H1 (cell line): ENCODE measurements at regions not wholly inside any gene's neighbourhood (a gene's known extent, or its start where the extent isn't known, plus 50 kb on each side); places are given as distances from the start of the nearest gene placed in this dataset.

ENCODE experiments used
- CTCF ChIA-PET: fragments of 300-600 bp; sonication (Branson Sonifier 250); formaldehyde crosslinking; loops from one replicate; lab custom pipeline; 2021; ENCODE audit not compliant: partially characterized antibody; lab: Charles Lee
- POLR2A ChIA-PET: fragments of 300-600 bp; sonication (Branson Sonifier 250); formaldehyde crosslinking; loops from one replicate; lab custom pipeline; 2021; ENCODE audit warnings: inconsistent platforms; ENCODE audit not compliant: partially characterized antibody; lab: Charles Lee
- DNase-seq, 2 experiments: peaks; one replicate each; pipeline versions ENCODE4 v3.0.0 to v3.0.0-alpha.2; 2010 to 2022; ENCODE audit warnings: low spot score in 2 of 2, low read depth in 1 of 2, mixed read lengths in 1 of 2
- FAIRE-seq: peaks from 2 replicates; lab custom pipeline; 2011; peaks lifted over from hg19 to GRCh38; lab: Jason Lieb, UNC
- H2AFZ ChIP-seq: 2 replicates; pipeline ENCODE4 v1.8.1; 2012; ENCODE audit warnings: low read length, inconsistent platforms
- H2AK5ac ChIP-seq: 2 replicates; pipeline ENCODE4 v1.6.1; 2013; ENCODE audit warnings: low read depth, low read length
- H2BK120ac ChIP-seq: replicated peaks from 2 replicates; pipeline ENCODE3; 2013; ENCODE audit warnings: low read depth, low read length, inconsistent platforms
- H2BK12ac ChIP-seq: 2 replicates; pipeline ENCODE4 v1.6.1; 2013; ENCODE audit warnings: low read depth, low read length
- H2BK15ac ChIP-seq: 2 replicates; pipeline ENCODE4 v1.6.1; 2013; ENCODE audit warnings: low read length
- H2BK20ac ChIP-seq: 2 replicates; pipeline ENCODE4 v1.6.1; 2013; ENCODE audit warnings: low read length
- H2BK5ac ChIP-seq: 2 replicates; pipeline ENCODE4 v1.6.1; 2013; ENCODE audit warnings: low read depth, low read length
- H3K14ac ChIP-seq: 2 replicates; pipeline ENCODE4 v1.6.1; 2013; ENCODE audit warnings: inconsistent platforms; ENCODE audit not compliant: insufficient read length
- H3K18ac ChIP-seq: 2 replicates; pipeline ENCODE4 v1.6.1; 2013; ENCODE audit warnings: low read length; ENCODE audit errors: extremely low read depth
- H3K23ac ChIP-seq: 2 replicates; pipeline ENCODE4 v1.6.1; 2013; ENCODE audit warnings: inconsistent platforms; ENCODE audit not compliant: insufficient read length
- H3K23me2 ChIP-seq: 2 replicates; pipeline ENCODE4 v1.6.1; 2013; ENCODE audit warnings: low read depth, low read length
- H3K27ac ChIP-seq: 2 replicates; pipeline ENCODE4 v1.6.1; 2011; ENCODE audit warnings: low read depth, low read length, inconsistent platforms
- H3K27me3 ChIP-seq, 4 experiments: replicated peaks in 1 of 4; 1 replicate in 1 of 4; 2 replicates in 3 of 4; pipeline versions ENCODE4 v1.6.1 to v1.8.1; 2011 to 2013; ENCODE audit warnings: low read length in 3 of 4, mild to moderate bottlenecking in 3 of 4, inconsistent platforms in 2 of 4, mixed read lengths in 2 of 4, moderate library complexity in 1 of 4; ENCODE audit not compliant: control insufficient read depth in 3 of 4, insufficient read depth in 3 of 4; ENCODE audit errors: extremely low read depth in 1 of 4
- H3K36me3 ChIP-seq, 4 experiments: 2 replicates each; pipeline versions ENCODE4 v1.6.1 to v1.8.1; 2011 to 2013; ENCODE audit warnings: mild to moderate bottlenecking in 4 of 4, low read length in 3 of 4, moderate library complexity in 2 of 4, control low read depth in 1 of 4, inconsistent platforms in 1 of 4; ENCODE audit not compliant: insufficient read depth in 4 of 4, control insufficient read depth in 2 of 4
- H3K4ac ChIP-seq: replicated peaks from 2 replicates; pipeline ENCODE3; 2013; ENCODE audit warnings: low read length, low read depth, mixed read lengths, inconsistent platforms; ENCODE audit not compliant: insufficient read length
- H3K4me1 ChIP-seq, 4 experiments: replicated peaks in 1 of 4; 1 replicate in 1 of 4; 2 replicates in 3 of 4; pipeline versions ENCODE4 v1.6.1 to v1.8.1; 2011 to 2013; ENCODE audit warnings: low read length in 3 of 4, inconsistent platforms in 2 of 4, mixed read lengths in 1 of 4; ENCODE audit not compliant: insufficient read depth in 4 of 4, control insufficient read depth in 3 of 4
- H3K4me2 ChIP-seq, 2 experiments: 2 replicates each; pipeline versions ENCODE4 v1.6.1 to v1.8.1; 2011 to 2013; ENCODE audit warnings: low read depth in 2 of 2, low read length in 2 of 2, control low read depth in 1 of 2, inconsistent platforms in 1 of 2, mild to moderate bottlenecking in 1 of 2; ENCODE audit not compliant: insufficient read depth in 1 of 2
- H3K4me3 ChIP-seq, 4 experiments: fragments of 200-600, 300-600 bp in 1 of 4; sonication (generic), shearing (Covaris generic), sonication (Bioruptor Twin) in 1 of 4; 2 replicates each; pipeline versions ENCODE4 v1.5.1 to v1.8.1; 2011 to 2016; ENCODE audit warnings: low read length in 4 of 4, low read depth in 3 of 4, control low read depth in 2 of 4, inconsistent platforms in 2 of 4, mild to moderate bottlenecking in 2 of 4, mixed read lengths in 1 of 4, moderate library complexity in 1 of 4; ENCODE audit not compliant: insufficient read depth in 2 of 4; ENCODE audit errors: extremely low read depth in 1 of 4
- H3K56ac ChIP-seq: replicated peaks from 2 replicates; pipeline ENCODE3; 2013; ENCODE audit warnings: low read depth, mild to moderate bottlenecking, mixed read lengths, low read length, inconsistent platforms; ENCODE audit not compliant: insufficient read length
- H3K79me1 ChIP-seq: 2 replicates; pipeline ENCODE4 v1.6.1; 2013; ENCODE audit warnings: low read depth, low read length, control low read depth
- H3K79me2 ChIP-seq, 2 experiments: 2 replicates each; pipeline versions ENCODE4 v1.6.1 to v1.8.1; 2012 to 2013; ENCODE audit warnings: low read length in 2 of 2, mild to moderate bottlenecking in 2 of 2, inconsistent platforms in 1 of 2; ENCODE audit not compliant: insufficient read depth in 2 of 2, control insufficient read depth in 1 of 2
- H3K9ac ChIP-seq, 4 experiments: replicated peaks in 1 of 4; 1 replicate in 1 of 4; 2 replicates in 3 of 4; pipeline versions ENCODE4 v1.6.1 to v1.8.1; 2011 to 2013; ENCODE audit warnings: low read depth in 3 of 4, low read length in 3 of 4, control low read depth in 2 of 4, mild to moderate bottlenecking in 2 of 4, moderate library complexity in 2 of 4, inconsistent platforms in 1 of 4; ENCODE audit errors: extremely low read depth in 1 of 4
- H3K9me3 ChIP-seq, 2 experiments: 2 replicates each; pipeline versions ENCODE4 v1.6.1 to v1.8.1; 2012 to 2013; ENCODE audit warnings: mild to moderate bottlenecking in 2 of 2, moderate library complexity in 2 of 2, control low read depth in 1 of 2, inconsistent platforms in 1 of 2, low read depth in 1 of 2, low read length in 1 of 2, mixed read lengths in 1 of 2; ENCODE audit not compliant: insufficient read depth in 2 of 2
- H4K20me1 ChIP-seq, 2 experiments: replicated peaks in 1 of 2; 2 replicates each; pipeline versions ENCODE3 to v1.8.1; 2011 to 2013; ENCODE audit warnings: inconsistent platforms in 2 of 2, low read length in 2 of 2, mild to moderate bottlenecking in 1 of 2; ENCODE audit not compliant: insufficient read depth in 2 of 2, control insufficient read depth in 1 of 2
- H4K5ac ChIP-seq: 2 replicates; pipeline ENCODE4 v1.6.1; 2013; ENCODE audit warnings: low read length, low read depth, mixed read lengths, inconsistent platforms; ENCODE audit not compliant: insufficient read length
- H4K8ac ChIP-seq: 2 replicates; pipeline ENCODE4 v1.8.0; 2013; ENCODE audit warnings: mild to moderate bottlenecking, moderate library complexity, low read length, inconsistent platforms; ENCODE audit not compliant: insufficient read depth; ENCODE audit errors: extremely low read depth
- H4K91ac ChIP-seq: replicated peaks from 2 replicates; pipeline ENCODE3; 2013; ENCODE audit warnings: low read length, mixed read lengths, inconsistent platforms; ENCODE audit not compliant: insufficient read length
- BACH1 ChIP-seq: IDR thresholded peaks from 2 replicates; pipeline ENCODE4 v1.6.1; 2012; ENCODE audit warnings: low read length, improper control_type of control experiment
- BCL11A ChIP-seq, 2 experiments: IDR thresholded peaks; one replicate each; pipeline ENCODE4 v1.6.1; 2011; ENCODE audit warnings: low read depth in 2 of 2, low read length in 2 of 2, mild to moderate bottlenecking in 2 of 2
- CBX8 ChIP-seq: fragments of 300-800, 300-1000 bp; sonication (generic); IDR thresholded peaks from 2 replicates; pipeline ENCODE4 v1.7.1; 2016; ENCODE audit warnings: low read depth, low read length, borderline replicate concordance
- EZH2 ChIP-seq: fragments of 200-600 bp; sonication (generic); IDR thresholded peaks from 2 replicates; pipeline ENCODE4 v1.7.1; 2012; ENCODE audit warnings: low read depth, mild to moderate bottlenecking, moderate library complexity, low read length, inconsistent platforms; ENCODE audit not compliant: severe bottlenecking
- GTF2F1 ChIP-seq: IDR thresholded peaks from 2 replicates; pipeline ENCODE4 v1.6.1; 2012; ENCODE audit warnings: low read depth, low read length, improper control_type of control experiment, borderline replicate concordance
- HDAC2 ChIP-seq, 2 experiments: fragments of 300-600 bp in 1 of 2; sonication (generic) in 1 of 2; IDR thresholded peaks; 2 replicates each; pipeline ENCODE4 v1.6.1; 2011 to 2012; ENCODE audit warnings: low read depth in 2 of 2, low read length in 2 of 2, mild to moderate bottlenecking in 2 of 2, moderate library complexity in 2 of 2, borderline replicate concordance in 1 of 2, inconsistent platforms in 1 of 2
- KDM5A ChIP-seq: fragments of 200-600 bp; IDR thresholded peaks from 2 replicates; pipeline ENCODE4 v1.7.1; 2012; ENCODE audit warnings: mild to moderate bottlenecking, low read length, inconsistent platforms, mixed read lengths
- MAFK ChIP-seq: IDR thresholded peaks from 2 replicates; pipeline ENCODE4 v1.6.1; 2012; ENCODE audit warnings: low read depth, mild to moderate bottlenecking, improper control_type of control experiment, low read length
- NRF1 ChIP-seq: IDR thresholded peaks from 2 replicates; pipeline ENCODE4 v1.6.1; 2011; ENCODE audit warnings: mild to moderate bottlenecking, low read depth, low read length, improper control_type of control experiment
- SAP30 ChIP-seq: fragments of 300-600 bp; sonication (generic); IDR thresholded peaks from 2 replicates; pipeline ENCODE4 v1.7.1; 2012; ENCODE audit warnings: low read length, moderate library complexity, mild to moderate bottlenecking, inconsistent platforms; ENCODE audit not compliant: insufficient read depth, insufficient replicate concordance
- TAF1 ChIP-seq: IDR thresholded peaks from 2 replicates; pipeline ENCODE4 v1.6.1; 2011; ENCODE audit warnings: mild to moderate bottlenecking, low read depth, low read length
- WGBS, 2 experiments: shearing (Covaris generic) in 1 of 2; methylation state at CpG; one replicate each; pipeline versions ENCODE4 v1.1.6 to v1.1.7; 2013 to 2015; ENCODE audit warnings: low lambda C conversion rate in 2 of 2, mixed read lengths in 2 of 2, inconsistent platforms in 1 of 2, low coverage in 1 of 2, missing lambda C conversion rate in 1 of 2; ENCODE audit not compliant: insufficient replicate concordance in 2 of 2, insufficient coverage in 1 of 2, insufficient read length in 1 of 2; ENCODE audit errors: extremely low coverage in 1 of 2, missing lambda C conversion rate in 1 of 2; 5-methylcytosine and 5-hydroxymethylcytosine counted together

DNA sequence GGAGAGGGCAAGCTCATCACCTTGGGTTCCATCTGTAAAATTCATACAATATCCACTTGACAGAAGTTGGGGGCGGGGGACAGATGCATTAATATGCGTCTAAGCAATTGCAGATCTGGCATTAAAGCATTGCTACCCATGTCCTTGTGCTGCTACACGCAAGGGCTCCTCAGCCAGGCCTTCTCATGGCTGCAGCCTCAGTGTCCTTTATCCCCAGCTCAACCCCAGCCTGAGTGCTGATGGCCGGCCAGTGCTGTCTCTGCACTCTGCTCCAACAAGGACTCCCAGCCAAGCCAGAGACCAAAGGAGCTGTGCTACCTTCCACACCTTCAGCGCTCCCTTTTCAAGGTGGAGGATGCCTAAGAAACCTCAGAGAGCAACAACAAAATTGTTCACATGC lies 188.5 kb upstream of the STXBP5 start:
- FAIRE-seq, result no peak
- POLR2A ChIA-PET, result interaction anchor here (1.6 kb wide), 1 partner anchor 10 kb away, joined by 4 read pairs; no protein-coding TSS in a partner anchor
- TF ChIP-seq EZH2 (no peak), KDM5A (no peak), BACH1 (no peak), HDAC2 (IDR thresholded peaks at IDR 0.05; ENCODE audit: borderline replicate concordance in 1 of 2, low read depth in 2 of 2, low read length in 2 of 2) (no peak), NRF1 (no peak), GTF2F1 (no peak), CBX8 (no peak), TAF1 (no peak), BCL11A (IDR thresholded peaks at IDR 0.05; ENCODE audit: low read depth in 2 of 2, low read length in 2 of 2) (no peak), MAFK (no peak), SAP30 (no peak)

More for the DNA sequence above, 188.5 kb upstream of the STXBP5 start:
- Histone ChIP-seq H3K79me2 (no peaks in the 10 kb centered on the region), H3K23me2 (no peaks in the 10 kb centered on the region), H3K36me3 (no peaks in the 10 kb centered on the region), H2AFZ (no peak overlapping the region), H4K20me1 (no peaks in the 10 kb centered on the region), H3K56ac (no peak overlapping the region), H2AK5ac (no peak overlapping the region), H2BK12ac (no peak overlapping the region), H2BK5ac (no peak overlapping the region), H3K27me3 (no peaks in the 10 kb centered on the region), H3K4ac (no peak overlapping the region), H2BK120ac (no peak overlapping the region), H3K9ac (no peak overlapping the region), H3K23ac (no peak overlapping the region), H2BK15ac (no peak overlapping the region), H3K4me3 (no peak overlapping the region), H3K4me2 (no peak overlapping the region), H3K4me1 (no peaks in the 10 kb centered on the region), H3K18ac (no peak overlapping the region), H3K14ac (no peak overlapping the region), H4K5ac (no peak overlapping the region), H3K27ac (no peak overlapping the region), H3K79me1 (no peaks in the 10 kb centered on the region), H2BK20ac (no peak overlapping the region), H3K9me3 (no peaks in the 10 kb centered on the region), H4K91ac (no peak overlapping the region), H4K8ac (no peak overlapping the region)
- no peak for DNase-seq
- CTCF ChIA-PET, result interaction anchor here (0.5 to 2.2 kb wide), 3 partner anchors 9 to 59 kb away, joined by 3 to 15 read pairs (median 5); no protein-coding TSS in a partner anchor
- WGBS, 2 experiments, result 93% methylated on average over 5 of the region's 5 CpGs; no CpG with 5 or more reads in 1 of the 2 experiments
